AG09319 (cell line): ENCODE measurements at regions not wholly inside any gene's neighbourhood (a gene's known extent, or its start where the extent isn't known, plus 50 kb on each side); places are given as distances from the start of the nearest gene placed in this dataset.
A peak's percentile ranks its signal among the peaks of the same experiment; 100 is the strongest.

Experiments used
- DNase-seq: peaks from one replicate; pipeline ENCODE4 v3.0.0-alpha.2; 2010; ENCODE audit warnings: low read depth; ENCODE audit errors: extremely low read depth
- TF ChIP-seq, protein P1 (sequence below): IDR thresholded peaks from 2 replicates; pipeline ENCODE4 v1.5.1; 2011; ENCODE audit warnings: low read depth, mild to moderate bottlenecking, inconsistent platforms, low read length, moderate library complexity

DNA sequence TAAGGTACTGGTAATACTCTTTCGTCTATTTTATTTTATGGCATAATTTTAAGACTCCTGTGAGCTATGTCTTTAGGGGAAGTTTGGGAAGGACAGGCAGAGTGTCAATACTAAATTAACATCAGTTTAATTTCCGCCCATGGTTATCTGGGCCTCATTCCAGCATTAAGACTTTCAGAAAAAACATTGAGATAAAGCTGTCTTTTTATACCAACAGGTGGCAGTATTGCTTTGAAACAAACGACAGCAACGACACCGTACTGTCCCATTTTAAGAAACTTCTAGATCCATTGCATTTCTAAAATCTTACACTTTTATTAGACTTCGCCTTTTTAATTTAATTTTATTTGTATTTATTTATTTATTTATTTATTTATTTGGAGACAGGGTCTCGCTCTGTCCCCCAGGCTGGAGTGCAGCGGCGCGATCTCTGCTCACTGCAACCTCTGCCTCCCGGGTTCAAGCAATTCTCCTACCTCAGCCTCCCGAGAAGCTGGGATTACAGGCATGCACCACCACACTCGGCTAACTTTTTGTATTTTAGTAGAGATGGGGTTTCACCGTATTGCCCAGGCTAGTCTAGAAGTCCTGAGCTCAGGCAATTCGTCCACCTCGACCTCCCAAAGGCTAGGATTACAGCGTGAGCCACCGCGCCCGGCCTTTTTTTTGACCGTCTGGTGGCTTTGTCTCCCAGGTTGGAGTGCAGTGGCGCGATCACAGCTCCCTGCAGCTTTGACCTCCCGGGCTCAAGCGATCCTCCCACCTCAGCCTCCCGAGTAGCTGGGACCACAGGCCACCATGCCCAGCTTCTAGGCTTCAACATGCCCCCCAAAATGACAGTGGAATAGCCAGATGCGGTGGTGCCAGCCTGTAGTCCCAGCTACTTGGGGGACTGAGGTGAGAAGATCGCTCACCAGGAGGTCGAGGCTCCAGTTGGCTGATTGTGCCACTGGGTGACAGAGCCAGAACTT, 78.7 kb upstream of the C1GALT1 start:
- peak; percentile 39 for DNase-seq
- TF ChIP-seq, protein P1, sequence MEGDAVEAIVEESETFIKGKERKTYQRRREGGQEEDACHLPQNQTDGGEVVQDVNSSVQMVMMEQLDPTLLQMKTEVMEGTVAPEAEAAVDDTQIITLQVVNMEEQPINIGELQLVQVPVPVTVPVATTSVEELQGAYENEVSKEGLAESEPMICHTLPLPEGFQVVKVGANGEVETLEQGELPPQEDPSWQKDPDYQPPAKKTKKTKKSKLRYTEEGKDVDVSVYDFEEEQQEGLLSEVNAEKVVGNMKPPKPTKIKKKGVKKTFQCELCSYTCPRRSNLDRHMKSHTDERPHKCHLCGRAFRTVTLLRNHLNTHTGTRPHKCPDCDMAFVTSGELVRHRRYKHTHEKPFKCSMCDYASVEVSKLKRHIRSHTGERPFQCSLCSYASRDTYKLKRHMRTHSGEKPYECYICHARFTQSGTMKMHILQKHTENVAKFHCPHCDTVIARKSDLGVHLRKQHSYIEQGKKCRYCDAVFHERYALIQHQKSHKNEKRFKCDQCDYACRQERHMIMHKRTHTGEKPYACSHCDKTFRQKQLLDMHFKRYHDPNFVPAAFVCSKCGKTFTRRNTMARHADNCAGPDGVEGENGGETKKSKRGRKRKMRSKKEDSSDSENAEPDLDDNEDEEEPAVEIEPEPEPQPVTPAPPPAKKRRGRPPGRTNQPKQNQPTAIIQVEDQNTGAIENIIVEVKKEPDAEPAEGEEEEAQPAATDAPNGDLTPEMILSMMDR: peak; percentile 61

DNA sequence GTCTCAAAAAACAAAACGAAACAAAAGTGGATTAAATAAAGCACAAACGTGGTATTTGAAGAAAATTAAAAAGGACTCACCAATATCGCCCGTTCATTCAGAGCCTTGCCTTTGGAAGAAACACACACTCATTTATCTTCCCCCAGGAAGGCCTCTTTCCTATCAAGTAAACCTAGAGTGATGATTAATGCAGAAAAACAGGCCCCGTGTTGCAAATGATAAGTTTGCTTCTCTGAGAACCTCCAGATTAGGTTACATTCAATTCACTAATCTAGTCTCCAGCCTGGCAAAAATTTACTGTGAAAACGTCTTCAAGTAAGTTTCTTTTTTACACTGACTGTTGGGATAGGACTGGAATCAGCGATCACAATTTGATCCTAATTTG, 78.0 kb upstream of the C1GALT1 start:
- DNase-seq: no peak

GRCh38 chr7:7104971-7105370, 77.4 kb upstream of the C1GALT1 start:
- TF ChIP-seq, protein P1: no peak
- DNase-seq: no peak

More for the DNA sequence above, 78.0 kb upstream of the C1GALT1 start:
- TF ChIP-seq, protein P1: no peak

GRCh38 chr7:7105800-7106582, 76.4 kb upstream of the C1GALT1 start:
- TF ChIP-seq, protein P1: no peak
- no peak for DNase-seq

- DNase-seq: no peak
- TF ChIP-seq, protein P1: no peak
Observed at GRCh38 chr7:7108931-7109330, 73.4 kb upstream of the C1GALT1 start.

GRCh38 chr7:7109934-7110333, 72.4 kb upstream of the C1GALT1 start:
- TF ChIP-seq, protein P1: no peak
- DNase-seq: no peak

DNA sequence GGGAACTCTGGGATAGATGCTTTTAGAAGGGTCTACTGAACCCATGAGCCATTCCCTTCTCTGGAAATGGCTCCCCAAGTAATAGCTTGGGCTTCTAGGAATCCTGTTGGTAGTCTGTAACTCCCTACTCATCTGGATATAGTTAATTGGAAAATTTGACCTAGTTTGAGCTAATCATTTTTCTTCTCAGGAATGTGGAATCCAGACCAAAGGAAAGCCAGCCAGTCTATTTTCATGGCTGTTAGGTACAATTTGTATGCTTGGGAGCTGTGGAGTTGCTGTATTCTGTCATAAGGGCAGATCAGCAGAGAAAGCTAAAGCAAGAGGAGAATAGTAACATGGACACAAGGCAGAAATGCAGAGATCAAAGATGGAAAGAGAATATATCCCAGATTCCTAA, 71.6 kb upstream of the C1GALT1 start:
- TF ChIP-seq, protein P1: no peak
- DNase-seq: no peak
